ENCODE measurements at regions not wholly inside any gene's neighbourhood (a gene's known extent, or its start where the extent isn't known, plus 50 kb on each side); places are given as distances from the start of the nearest gene placed in this dataset.

DNA sequence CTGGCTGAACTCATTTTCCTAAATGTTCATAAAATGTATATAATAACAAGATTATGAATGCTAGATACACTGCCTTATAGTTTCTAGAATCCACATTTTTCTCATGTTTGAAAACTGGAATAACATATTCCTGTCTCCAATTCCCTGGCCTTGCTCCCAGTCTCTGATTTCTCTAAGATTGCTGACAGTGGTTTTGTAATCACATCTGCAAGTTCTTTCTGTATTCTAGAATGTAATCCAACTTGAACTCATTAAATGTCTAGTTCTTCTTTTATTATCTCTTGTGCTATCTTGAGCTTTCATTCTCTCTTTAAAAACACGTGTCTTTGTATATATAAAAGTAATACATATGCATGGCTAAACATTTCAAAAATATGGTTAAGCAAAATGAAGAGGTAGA is 215.2 kb upstream of the ADAMTS9 start:
- H3K4me1 ChIP-seq (ENCODE audit: insufficient read depth, low read length): no peaks in the 10 kb centered on the region
- no peaks in the 10 kb centered on the region for H3K9me3 ChIP-seq (ENCODE audit: insufficient read depth, low read depth, low read length)
- no peaks in the 10 kb centered on the region for H4K20me1 ChIP-seq (ENCODE audit: insufficient read depth, low read length)
- no peak overlapping the region for H3K9ac ChIP-seq (ENCODE audit: low read length)
- DNase-seq (ENCODE audit: low read depth): peak; percentile 38
- H3K36me3 ChIP-seq (ENCODE audit: insufficient read depth, low read length): no peaks in the 10 kb centered on the region
- H3K4me3 ChIP-seq (ENCODE audit: insufficient read depth, low read depth, low read length): no peak overlapping the region
- no peaks in the 10 kb centered on the region for H3K27me3 ChIP-seq (ENCODE audit: insufficient read depth, low read length)
- TF ChIP-seq EZH2 (IDR thresholded peaks at IDR 0.05; ENCODE audit: insufficient read depth, low read length): no peak
- TF ChIP-seq, protein P1, sequence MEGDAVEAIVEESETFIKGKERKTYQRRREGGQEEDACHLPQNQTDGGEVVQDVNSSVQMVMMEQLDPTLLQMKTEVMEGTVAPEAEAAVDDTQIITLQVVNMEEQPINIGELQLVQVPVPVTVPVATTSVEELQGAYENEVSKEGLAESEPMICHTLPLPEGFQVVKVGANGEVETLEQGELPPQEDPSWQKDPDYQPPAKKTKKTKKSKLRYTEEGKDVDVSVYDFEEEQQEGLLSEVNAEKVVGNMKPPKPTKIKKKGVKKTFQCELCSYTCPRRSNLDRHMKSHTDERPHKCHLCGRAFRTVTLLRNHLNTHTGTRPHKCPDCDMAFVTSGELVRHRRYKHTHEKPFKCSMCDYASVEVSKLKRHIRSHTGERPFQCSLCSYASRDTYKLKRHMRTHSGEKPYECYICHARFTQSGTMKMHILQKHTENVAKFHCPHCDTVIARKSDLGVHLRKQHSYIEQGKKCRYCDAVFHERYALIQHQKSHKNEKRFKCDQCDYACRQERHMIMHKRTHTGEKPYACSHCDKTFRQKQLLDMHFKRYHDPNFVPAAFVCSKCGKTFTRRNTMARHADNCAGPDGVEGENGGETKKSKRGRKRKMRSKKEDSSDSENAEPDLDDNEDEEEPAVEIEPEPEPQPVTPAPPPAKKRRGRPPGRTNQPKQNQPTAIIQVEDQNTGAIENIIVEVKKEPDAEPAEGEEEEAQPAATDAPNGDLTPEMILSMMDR (IDR thresholded peaks at IDR 0.05; ENCODE audit: insufficient read depth, low read depth, low read length): no peak
- no peak overlapping the region for H3K27ac ChIP-seq (ENCODE audit: low read depth, low read length)
- Mint-ChIP-seq H3K9me3 (ENCODE audit: unreplicated experiment) (no peaks in the 10 kb centered on the region), H3K27ac (ENCODE audit: unreplicated experiment) (no peak overlapping the region), H3K36me3 (ENCODE audit: low read depth, unreplicated experiment) (no peaks in the 10 kb centered on the region), H3K4me1 (ENCODE audit: low read depth, unreplicated experiment) (peaks cover 14% of the 10 kb centered on the region), H3K27me3 (ENCODE audit: low read depth, unreplicated experiment) (no peaks in the 10 kb centered on the region), H3K4me3 (ENCODE audit: unreplicated experiment) (no peak overlapping the region)
- no peak for FAIRE-seq
- H3K4me2 ChIP-seq (ENCODE audit: low read length): no peak overlapping the region
- H2AFZ ChIP-seq (ENCODE audit: low read depth, low read length): no peak overlapping the region
- no peaks in the 10 kb centered on the region for H3K79me2 ChIP-seq (ENCODE audit: insufficient read depth, low read length)

DNA sequence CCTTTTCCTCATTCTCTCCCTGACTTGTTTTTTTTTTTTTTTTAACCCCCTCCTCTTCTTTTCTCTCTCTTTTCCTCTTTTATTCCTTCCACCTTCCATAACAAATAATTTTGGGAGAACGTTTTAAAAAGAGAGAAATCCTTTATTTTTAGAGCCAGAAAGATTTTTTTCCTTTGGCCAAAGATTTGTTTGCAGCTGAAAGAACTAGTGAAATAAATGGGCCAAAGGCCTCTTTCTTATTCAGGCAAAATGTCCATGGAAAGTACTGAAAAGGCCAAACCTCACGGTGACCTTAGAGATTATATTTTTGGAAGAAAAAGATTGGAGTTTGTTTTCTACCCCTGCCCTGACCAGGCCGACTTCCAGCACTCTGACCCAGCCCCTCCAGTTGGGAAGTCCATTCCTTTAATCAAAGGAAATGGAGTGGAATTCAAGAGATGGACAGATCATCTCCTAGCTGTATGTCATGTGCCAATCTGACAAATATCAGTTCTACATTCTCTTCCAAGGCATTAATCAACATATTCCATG is 214.3 kb upstream of the ADAMTS9 start:
- H3K9me3 ChIP-seq (ENCODE audit: insufficient read depth, low read depth, low read length): no peaks in the 10 kb centered on the region
- Mint-ChIP-seq H3K27ac (ENCODE audit: unreplicated experiment) (no peak overlapping the region), H3K27me3 (ENCODE audit: low read depth, unreplicated experiment) (no peaks in the 10 kb centered on the region), H3K4me1 (ENCODE audit: low read depth, unreplicated experiment) (peaks cover 13% of the 10 kb centered on the region), H3K4me3 (ENCODE audit: unreplicated experiment) (no peak overlapping the region), H3K36me3 (ENCODE audit: low read depth, unreplicated experiment) (no peaks in the 10 kb centered on the region), H3K9me3 (ENCODE audit: unreplicated experiment) (no peaks in the 10 kb centered on the region)
- H3K27me3 ChIP-seq (ENCODE audit: insufficient read depth, low read length): no peaks in the 10 kb centered on the region
- H3K79me2 ChIP-seq (ENCODE audit: insufficient read depth, low read length): no peaks in the 10 kb centered on the region
- H4K20me1 ChIP-seq (ENCODE audit: insufficient read depth, low read length): no peaks in the 10 kb centered on the region
- no peak for TF ChIP-seq EZH2 (IDR thresholded peaks at IDR 0.05; ENCODE audit: insufficient read depth, low read length)
- TF ChIP-seq, protein P1 (IDR thresholded peaks at IDR 0.05; ENCODE audit: insufficient read depth, low read depth, low read length): no peak
- DNase-seq (ENCODE audit: low read depth) (no peak), FAIRE-seq (no peak)
- no peak overlapping the region for H3K4me2 ChIP-seq (ENCODE audit: low read length)
- no peaks in the 10 kb centered on the region for H3K36me3 ChIP-seq (ENCODE audit: insufficient read depth, low read length)
- no peak overlapping the region for H3K9ac ChIP-seq (ENCODE audit: low read length)
- H3K27ac ChIP-seq (ENCODE audit: low read depth, low read length): no peak overlapping the region
- H2AFZ ChIP-seq (ENCODE audit: low read depth, low read length): no peak overlapping the region
- H3K4me3 ChIP-seq (ENCODE audit: insufficient read depth, low read depth, low read length): no peak overlapping the region
- H3K4me1 ChIP-seq (ENCODE audit: insufficient read depth, low read length): no peaks in the 10 kb centered on the region

DNA sequence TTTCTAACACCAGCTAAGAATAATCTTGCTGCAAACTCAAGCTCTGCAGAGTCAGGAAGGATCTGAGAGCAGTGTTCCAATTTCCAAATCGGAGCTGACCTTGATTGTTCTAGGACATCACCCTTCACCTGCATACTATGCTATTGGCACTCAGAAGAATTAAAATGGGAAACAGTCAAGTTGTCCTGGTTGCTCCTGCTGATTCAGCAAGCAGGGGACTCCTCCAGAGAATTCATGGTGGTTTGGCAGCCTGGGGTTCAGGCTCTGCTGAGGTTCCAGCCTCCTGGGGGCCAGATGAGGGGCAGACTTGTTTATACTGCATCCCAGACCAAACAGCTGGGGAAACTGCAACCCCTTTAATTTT is 213.7 kb upstream of the ADAMTS9 start:
- H3K4me1 ChIP-seq (ENCODE audit: insufficient read depth, low read length): no peaks in the 10 kb centered on the region
- no peaks in the 10 kb centered on the region for H3K9me3 Mint-ChIP-seq (ENCODE audit: unreplicated experiment)
- no peak overlapping the region for H3K27ac ChIP-seq (ENCODE audit: low read depth, low read length)
- no peak overlapping the region for H3K4me3 ChIP-seq (ENCODE audit: insufficient read depth, low read depth, low read length)
- H3K79me2 ChIP-seq (ENCODE audit: insufficient read depth, low read length): no peaks in the 10 kb centered on the region
- no peaks in the 10 kb centered on the region for H3K27me3 Mint-ChIP-seq (ENCODE audit: low read depth, unreplicated experiment)
- no peaks in the 10 kb centered on the region for H3K27me3 ChIP-seq (ENCODE audit: insufficient read depth, low read length)
- no peak overlapping the region for H3K27ac Mint-ChIP-seq (ENCODE audit: unreplicated experiment)
- no peaks in the 10 kb centered on the region for H3K36me3 ChIP-seq (ENCODE audit: insufficient read depth, low read length)
- no peaks in the 10 kb centered on the region for H4K20me1 ChIP-seq (ENCODE audit: insufficient read depth, low read length)
- no peak overlapping the region for H3K4me3 Mint-ChIP-seq (ENCODE audit: unreplicated experiment)
- no peak overlapping the region for H2AFZ ChIP-seq (ENCODE audit: low read depth, low read length)
- H3K4me1 Mint-ChIP-seq (ENCODE audit: low read depth, unreplicated experiment): peaks cover 11% of the 10 kb centered on the region
- H3K36me3 Mint-ChIP-seq (ENCODE audit: low read depth, unreplicated experiment): no peaks in the 10 kb centered on the region
- no peaks in the 10 kb centered on the region for H3K9me3 ChIP-seq (ENCODE audit: insufficient read depth, low read depth, low read length)
- no peak overlapping the region for H3K9ac ChIP-seq (ENCODE audit: low read length)
- DNase-seq (ENCODE audit: low read depth) (no peak), FAIRE-seq (no peak)
- no peak overlapping the region for H3K4me2 ChIP-seq (ENCODE audit: low read length)
- TF ChIP-seq EZH2 (IDR thresholded peaks at IDR 0.05; ENCODE audit: insufficient read depth, low read length): no peak
- TF ChIP-seq, protein P1 (IDR thresholded peaks at IDR 0.05; ENCODE audit: insufficient read depth, low read depth, low read length): no peak
